ENCODE measurements at regions not wholly inside any gene's neighbourhood (a gene's known extent, or its start where the extent isn't known, plus 50 kb on each side); places are given as distances from the start of the nearest gene placed in this dataset.
A peak's percentile ranks its signal among the peaks of the same experiment; 100 is the strongest.
"Not testable (repeated sequence)": the region's sequence is repeated elsewhere in the genome, so short reads cannot be mapped to it uniquely, and the experiment has no call there.

- DNase-seq = no peak
These were observed 319.9 kb downstream of the ARRDC4 start for GRCh38 chr15:98280284-98280975.

DNA sequence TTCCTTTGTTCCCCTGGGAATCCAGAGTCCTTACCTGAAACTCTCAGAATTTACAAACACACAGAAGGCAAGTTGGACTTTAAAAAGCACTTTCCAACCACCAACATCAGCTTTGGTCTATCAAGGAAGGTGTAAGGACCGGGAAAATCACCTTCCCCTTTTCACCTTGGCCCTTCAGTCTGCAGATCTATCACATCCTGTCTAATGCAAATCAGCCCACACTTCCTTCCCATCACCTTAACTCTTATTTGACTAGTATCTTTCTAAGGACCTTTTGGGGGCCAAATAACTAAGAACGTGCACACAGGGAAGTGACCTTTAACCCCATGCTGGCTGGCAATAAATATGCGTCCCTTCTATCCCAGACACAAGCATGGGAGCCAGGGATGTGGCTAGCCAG is 320.6 kb downstream of the ARRDC4 start:
- no peak for DNase-seq

- DNase-seq = no peak
These were observed 322.3 kb downstream of the ARRDC4 start for GRCh38 chr15:98282656-98283332.

DNA sequence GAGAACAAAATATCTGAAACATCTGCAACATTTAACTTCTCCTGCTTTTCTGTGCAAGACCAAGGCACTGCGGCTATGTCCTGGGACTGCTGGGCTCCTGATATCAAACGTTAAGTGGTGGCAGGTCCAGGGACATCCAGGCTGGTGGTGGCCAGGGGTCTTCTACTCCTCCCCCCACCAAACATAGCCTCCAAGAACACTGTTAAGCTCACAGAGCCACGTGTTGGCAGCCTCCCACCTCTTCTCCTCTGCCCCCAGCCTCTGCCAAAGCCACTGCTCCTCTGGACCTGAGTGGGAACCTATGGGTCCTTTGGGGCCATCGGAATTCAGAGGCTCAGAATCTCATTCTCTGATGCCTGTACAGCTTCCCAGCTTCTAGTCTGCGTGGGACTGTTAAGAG is 325.7 kb downstream of the ARRDC4 start:
- DNase-seq = no peak

DNA sequence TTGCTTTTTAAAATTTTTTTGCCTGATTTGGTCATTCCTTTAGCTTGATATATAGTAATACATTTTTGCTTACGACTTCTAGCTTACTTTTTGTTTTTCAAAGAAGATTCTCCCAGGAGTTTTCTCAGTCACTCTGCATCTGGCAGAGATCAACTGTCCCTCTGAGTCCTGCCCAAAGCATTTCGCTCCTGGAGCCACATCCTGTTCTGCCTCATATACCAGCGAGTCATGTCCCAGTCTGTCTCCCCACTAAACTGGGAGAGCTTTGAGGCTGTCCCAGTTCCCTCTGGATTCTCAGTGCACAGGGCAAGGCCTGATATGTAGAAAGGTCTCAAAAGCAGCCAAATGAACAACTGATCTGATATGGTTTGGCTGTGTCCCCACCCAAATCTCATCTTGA is 326.3 kb downstream of the ARRDC4 start:
- no peak for DNase-seq

DNA sequence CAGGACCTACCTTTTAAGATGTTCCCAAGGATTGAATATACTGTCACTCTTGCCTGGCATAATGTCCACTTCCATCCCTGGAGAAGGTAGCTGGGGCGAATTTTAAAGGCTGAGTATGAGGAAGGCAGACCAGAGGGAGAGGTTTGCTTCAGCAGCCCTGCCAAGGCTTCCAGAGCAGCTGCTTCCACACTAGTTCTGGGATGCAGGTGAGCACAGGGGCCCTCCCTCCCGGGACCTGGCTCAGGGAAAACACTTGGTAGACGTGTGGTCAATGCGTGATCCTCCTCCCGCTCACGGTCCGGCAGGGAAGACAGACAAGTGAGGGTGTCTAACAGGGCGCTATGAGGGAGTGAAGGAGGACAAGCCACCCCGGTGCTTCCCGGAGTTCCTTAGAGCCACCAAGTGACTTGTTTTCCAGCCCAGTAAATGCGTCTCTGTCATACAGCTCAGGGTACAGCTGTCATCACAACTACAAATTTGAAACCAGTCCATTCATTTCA is 327.6 kb downstream of the ARRDC4 start:
- no peak for DNase-seq

GRCh38 chr15:98289747-98290146 is 329.2 kb downstream of the ARRDC4 start:
- DNase-seq = no peak

DNA sequence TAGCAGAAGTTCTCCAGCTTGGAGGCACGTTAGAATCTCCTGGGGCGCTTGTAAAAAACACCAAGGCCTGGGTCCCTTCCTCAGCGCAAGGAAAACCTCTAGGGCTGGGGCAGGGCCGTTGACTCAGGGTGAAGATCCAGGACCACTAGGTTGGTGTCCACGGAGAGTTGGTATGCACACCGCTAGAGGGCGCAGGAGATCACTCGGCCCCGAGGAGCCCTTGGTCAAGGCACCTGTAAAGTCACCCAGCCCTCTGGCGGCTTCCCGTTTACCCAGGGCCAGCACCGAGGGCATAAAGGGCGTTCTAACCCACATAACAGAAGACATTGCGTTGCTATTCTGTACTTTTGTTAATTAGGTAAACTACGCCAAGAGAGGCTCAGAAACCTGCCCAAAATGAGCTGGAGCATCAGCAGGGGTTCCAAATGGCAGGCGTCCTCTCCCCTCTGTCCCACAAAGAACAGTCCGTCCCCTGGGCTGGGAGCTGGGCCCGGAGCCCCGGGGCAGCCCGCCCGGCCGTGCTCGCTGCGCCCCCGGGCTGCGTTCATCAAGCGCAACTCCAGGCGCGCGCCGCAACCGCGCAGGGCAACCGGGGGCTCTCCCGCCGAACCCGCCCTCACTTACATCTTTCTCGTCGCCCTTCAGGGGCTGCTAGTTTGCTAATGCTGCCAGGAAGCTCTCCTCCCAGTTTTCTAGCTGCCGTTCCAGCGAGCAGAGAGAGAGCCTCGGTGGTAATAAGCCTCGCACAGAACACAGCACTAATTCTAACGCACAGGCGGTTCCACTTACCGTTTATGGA is 332.1 kb downstream of the ARRDC4 start:
- DNase-seq = peak in 1 of 5 experiments; percentile 15

DNA sequence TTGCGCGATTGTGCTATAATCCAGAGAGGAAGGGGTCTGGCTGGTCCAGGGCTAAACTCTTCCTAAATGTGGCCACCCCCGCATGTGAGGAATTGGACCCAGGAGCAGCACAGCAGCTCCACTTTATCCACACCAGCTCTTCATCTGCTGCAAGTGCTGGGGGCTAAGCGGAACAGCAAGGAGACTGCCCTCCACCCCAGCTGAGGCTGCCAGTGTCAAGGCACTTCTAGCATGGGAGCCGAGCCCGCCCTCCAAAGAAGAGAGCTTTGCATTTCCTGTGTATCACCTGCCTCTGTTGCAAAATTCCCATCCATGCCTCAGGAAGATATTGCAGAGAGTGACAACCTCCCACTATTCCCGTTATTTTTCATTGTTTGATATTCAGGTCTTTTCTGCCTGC is 333.6 kb downstream of the ARRDC4 start:
- no peak for DNase-seq

DNA sequence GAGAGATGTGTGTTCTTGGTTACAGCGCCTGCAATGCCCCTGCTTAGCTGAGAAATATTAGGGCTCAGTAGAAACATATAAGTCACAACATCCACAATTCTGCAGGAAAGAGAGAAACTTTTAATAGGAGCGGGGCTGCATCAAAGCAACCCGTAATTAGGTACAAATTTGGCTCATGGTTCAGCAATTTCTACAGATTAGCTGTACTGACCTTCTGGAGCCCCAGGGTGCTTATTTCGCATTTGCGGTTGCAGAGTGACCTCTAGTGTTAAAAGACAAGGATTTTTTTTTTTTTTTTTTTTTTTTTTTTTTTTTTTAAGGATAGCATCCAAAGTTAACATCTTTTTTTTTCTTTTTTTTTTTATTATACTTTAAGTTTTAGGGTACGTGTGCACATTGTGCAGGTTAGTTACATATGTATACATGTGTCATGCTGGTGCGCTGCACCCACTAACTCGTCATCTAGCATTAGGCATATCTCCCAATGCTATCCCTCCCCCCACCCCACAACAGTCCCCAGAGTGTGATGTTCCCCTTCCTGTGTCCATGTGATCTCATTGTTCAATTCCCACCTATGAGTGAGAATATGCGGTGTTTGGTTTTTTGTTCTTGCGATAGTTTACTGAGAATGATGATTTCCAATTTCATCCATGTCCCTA is 334.7 kb downstream of the ARRDC4 start:
- not testable (repeated sequence) for DNase-seq

DNA sequence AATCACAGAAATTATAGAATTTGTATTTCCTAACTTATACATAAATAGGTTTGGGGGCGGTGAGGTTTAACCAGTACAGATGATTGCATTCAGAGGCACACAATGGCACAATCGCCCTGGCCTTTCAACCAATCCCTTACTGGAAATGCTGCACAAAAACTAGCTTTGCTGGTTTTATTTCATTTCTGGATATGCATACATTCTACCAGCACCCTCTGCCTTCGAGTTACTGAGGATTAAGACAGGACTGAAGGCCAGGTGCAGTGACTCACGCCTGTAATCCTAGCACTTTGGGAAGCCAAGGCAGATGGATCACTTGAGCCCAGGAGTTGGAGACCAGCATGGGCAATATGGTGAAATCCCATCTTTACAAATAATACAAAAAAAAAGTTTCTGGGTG is 336.1 kb downstream of the ARRDC4 start:
- no peak for DNase-seq

- no peak for DNase-seq
These were observed 343.9 kb downstream of the ARRDC4 start for GRCh38 chr15:98304371-98304770.

DNA sequence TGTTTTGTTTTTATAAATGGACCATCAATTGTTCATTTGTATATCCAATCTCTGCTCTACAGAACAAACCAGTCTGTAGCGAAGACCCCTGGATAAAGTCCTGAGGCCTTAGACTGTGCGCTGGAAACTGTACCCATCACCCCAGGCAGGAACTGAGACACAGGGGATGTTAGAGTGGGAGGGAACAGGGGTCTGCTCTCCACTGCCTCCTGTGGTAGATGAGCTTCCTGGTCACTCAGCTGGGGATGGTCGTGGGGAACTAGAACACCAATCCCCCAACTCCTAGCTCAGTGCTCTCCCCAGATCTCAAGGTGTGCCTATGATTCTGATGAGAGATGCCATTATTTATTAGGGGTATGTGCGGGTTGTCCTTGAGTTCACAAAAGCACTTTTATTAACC is 340.2 kb upstream of the IGF1R start:
- DNase-seq = no peak

DNA sequence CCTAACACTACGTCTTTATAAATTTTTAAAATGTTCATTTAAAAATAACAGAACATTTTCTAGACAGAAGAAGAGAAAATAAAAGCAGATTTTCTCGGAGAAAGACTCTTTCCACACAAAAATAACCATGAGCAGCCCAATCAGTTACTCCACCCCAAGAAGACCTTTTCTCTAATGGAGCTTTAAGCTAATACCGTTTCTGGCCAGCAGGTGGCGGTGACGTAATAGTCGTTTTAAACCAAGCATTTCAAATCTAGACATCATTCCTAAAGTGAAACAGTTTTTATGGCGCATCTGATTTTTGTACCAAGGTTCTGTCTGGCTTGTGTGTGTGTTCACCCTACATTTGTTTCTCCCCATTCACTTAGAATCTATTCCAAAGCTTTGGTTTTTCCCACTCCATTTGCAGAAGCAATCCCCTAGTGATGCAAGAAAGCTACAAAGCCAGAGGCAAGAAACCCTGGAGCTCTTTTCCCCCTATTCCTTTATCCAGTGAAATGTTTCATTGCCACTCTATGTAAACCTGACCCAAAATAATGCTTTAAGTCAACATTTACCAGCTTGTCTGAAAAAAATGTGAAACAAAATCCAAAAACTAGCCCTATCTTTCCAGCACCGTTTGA is 336.7 kb upstream of the IGF1R start:
- DNase-seq = peak in 4 of 5 experiments; percentile 17 to 58 (median 43)

DNA sequence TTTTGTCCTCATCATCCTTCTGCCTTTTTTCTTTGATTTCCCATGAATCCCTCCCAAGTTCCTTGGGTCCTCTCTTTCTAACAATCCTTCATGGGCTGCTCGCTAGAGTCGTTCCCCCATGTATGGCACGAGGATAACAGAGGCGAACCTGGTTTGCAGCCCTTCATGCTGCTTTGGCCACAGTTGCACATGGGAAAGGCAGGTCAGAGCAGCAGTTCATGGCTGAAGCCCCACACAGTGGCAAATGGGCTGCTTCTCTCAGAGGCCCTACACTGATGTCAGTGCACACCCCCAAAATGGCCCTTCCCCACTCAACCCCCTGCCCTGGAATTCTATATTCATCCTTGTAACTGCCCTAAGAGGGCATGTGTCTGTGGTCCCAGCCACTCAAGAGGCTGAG is 335.4 kb upstream of the IGF1R start:
- DNase-seq = no peak

DNA sequence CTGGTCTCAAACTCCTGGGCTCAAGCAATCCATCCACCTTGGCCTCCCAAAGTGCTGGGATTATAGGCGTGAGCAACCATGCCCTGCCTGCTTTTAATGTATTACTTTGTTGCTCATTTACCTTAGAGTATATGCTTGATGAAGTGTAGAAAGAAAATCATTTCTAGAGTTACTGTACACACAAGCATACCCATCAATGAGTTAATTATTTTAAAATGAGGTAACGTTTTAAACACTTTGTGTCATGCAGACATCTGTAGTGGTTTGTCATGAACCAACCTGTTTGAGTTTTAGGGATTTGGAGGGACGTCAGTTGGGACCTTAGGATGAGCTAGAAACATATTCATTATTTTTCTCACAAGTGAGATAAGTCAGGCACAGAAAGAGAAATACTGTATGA is 332.4 kb upstream of the IGF1R start:
- DNase-seq = no peak

DNA sequence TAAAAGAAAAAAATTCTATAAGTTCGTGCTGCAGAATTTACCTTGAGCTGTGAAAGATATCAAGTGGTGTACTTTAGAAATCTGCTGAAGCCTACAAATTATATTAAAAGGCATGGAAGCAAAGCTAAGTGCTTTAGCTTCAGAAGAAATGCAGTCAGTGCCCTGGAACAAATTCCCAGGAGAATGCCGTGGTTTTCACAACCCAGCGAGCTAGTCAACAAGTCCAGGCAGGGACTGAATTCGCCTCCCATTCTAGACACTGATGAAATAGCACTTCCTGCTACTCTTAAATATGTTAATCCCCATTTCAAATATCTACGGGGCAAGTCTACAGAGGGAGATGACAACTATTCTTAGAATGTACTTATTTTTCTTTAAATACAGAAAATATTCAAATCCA is 326.4 kb upstream of the IGF1R start:
- DNase-seq = no peak

DNA sequence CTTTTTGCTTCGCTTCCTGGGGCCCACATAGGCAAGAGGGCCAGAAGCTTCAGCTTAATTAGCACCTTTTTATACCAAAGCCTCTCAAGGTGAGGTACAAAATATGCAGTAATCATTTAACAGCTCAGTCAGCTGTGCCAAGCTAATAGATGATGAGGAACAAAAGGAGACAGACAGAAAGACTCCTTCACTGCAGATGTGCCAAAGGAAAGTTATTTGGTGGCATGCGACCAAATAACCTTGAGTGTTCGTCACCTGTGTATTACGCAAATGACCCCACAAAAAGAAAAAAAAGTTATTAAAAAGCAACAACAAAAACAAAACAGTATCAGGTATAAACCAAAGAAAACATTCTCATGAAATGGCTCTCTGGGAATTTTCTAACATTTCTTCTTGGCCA is 325.8 kb upstream of the IGF1R start:
- DNase-seq = no peak

- DNase-seq = no peak
These were observed 323.9 kb upstream of the IGF1R start for GRCh38 chr15:98324341-98324970.

DNA sequence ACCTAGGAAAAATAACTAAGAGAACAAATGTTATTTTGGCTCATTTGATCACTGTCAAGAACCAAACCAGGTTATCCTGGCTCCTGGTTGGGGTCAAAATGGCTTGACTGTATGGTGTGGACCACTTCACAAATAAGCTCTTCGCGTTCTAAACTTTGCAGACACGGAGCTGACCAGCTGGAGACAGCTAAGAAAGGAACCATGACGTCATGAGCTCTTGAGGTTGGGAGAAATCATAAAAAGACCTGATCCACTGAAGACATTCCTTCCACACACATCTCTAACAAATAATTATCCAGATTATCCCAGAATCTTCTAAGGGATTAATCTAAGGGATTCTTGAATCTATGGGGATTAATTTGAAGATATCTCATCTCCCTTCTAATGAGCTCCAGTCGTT is 321.5 kb upstream of the IGF1R start:
- DNase-seq = no peak

GRCh38 chr15:98330258-98330657 is 318.1 kb upstream of the IGF1R start:
- no peak for DNase-seq

Measured in T-helper 2 cell (primary cell).